Effector memory CD4-positive, alpha-beta T cell (primary cell): ENCODE measurements at regions not wholly inside any gene's neighbourhood (a gene's known extent, or its start where the extent isn't known, plus 50 kb on each side); places are given as distances from the start of the nearest gene placed in this dataset.

Experiments
- DNase-seq, 3 donors: peaks; one replicate each; pipeline ENCODE4 v3.0.0-alpha.2; 2020
- H3K27ac ChIP-seq: 2 replicates; pipeline ENCODE4 v1.7.0; 2013; ENCODE audit warnings: mild to moderate bottlenecking, low read length, moderate library complexity; ENCODE audit not compliant: insufficient read depth, poor library complexity, severe bottlenecking
- H3K27me3 ChIP-seq: replicated peaks from 2 replicates; pipeline ENCODE4 v1.7.0; 2013; ENCODE audit warnings: mild to moderate bottlenecking, low read length; ENCODE audit not compliant: insufficient read depth, control insufficient read depth, poor library complexity, severe bottlenecking
- H3K36me3 ChIP-seq: 2 replicates; pipeline ENCODE4 v1.7.0; 2013; ENCODE audit warnings: mild to moderate bottlenecking, low read length, moderate library complexity; ENCODE audit not compliant: control insufficient read depth, insufficient read depth
- H3K4me1 ChIP-seq: 2 replicates; pipeline ENCODE4 v1.7.0; 2013; ENCODE audit warnings: low read length, mild to moderate bottlenecking; ENCODE audit not compliant: control insufficient read depth, insufficient read depth, poor library complexity, severe bottlenecking
- H3K4me3 ChIP-seq: 2 replicates; pipeline ENCODE4 v1.7.0; 2013; ENCODE audit warnings: low read length, low read depth, mild to moderate bottlenecking; ENCODE audit not compliant: insufficient read depth, poor library complexity, severe bottlenecking
- H3K9me3 ChIP-seq: 2 replicates; pipeline ENCODE4 v1.7.0; 2013; ENCODE audit warnings: mild to moderate bottlenecking, low read length, moderate library complexity; ENCODE audit not compliant: control insufficient read depth

GRCh38 chr10:34001087-34001580 is 666.7 kb upstream of the NRP1 start:
- H3K27ac ChIP-seq = no peak overlapping the region

GRCh38 chr10:33993917-33994316 is 659.5 kb upstream of the NRP1 start:
- no peaks in the 10 kb centered on the region for H3K36me3 ChIP-seq
- no peak for DNase-seq
- no peaks in the 10 kb centered on the region for H3K27me3 ChIP-seq

More at GRCh38 chr10:34001087-34001580, 666.7 kb upstream of the NRP1 start:
- no peak for DNase-seq
- Histone ChIP-seq H3K4me1 (no peaks in the 10 kb centered on the region), H3K9me3 (no peaks in the 10 kb centered on the region), H3K4me3 (no peak overlapping the region), H3K36me3 (no peaks in the 10 kb centered on the region), H3K27me3 (no peaks in the 10 kb centered on the region)

GRCh38 chr10:33991924-33992323 is 657.5 kb upstream of the NRP1 start:
- no peak overlapping the region for H3K4me3 ChIP-seq
- H3K27ac ChIP-seq = no peak overlapping the region
- H3K27me3 ChIP-seq = no peaks in the 10 kb centered on the region
- no peaks in the 10 kb centered on the region for H3K9me3 ChIP-seq
- no peaks in the 10 kb centered on the region for H3K36me3 ChIP-seq
- DNase-seq = no peak
- no peaks in the 10 kb centered on the region for H3K4me1 ChIP-seq

More at GRCh38 chr10:33993917-33994316, 659.5 kb upstream of the NRP1 start:
- H3K4me1 ChIP-seq = no peaks in the 10 kb centered on the region
- H3K9me3 ChIP-seq = no peaks in the 10 kb centered on the region
- no peak overlapping the region for H3K27ac ChIP-seq
- H3K4me3 ChIP-seq = no peak overlapping the region

- H3K9me3 ChIP-seq = no peaks in the 10 kb centered on the region
- DNase-seq = no peak
- no peak overlapping the region for H3K4me3 ChIP-seq
- no peaks in the 10 kb centered on the region for H3K27me3 ChIP-seq
- no peaks in the 10 kb centered on the region for H3K36me3 ChIP-seq
- H3K4me1 ChIP-seq = no peaks in the 10 kb centered on the region
- H3K27ac ChIP-seq = no peak overlapping the region
Measured at GRCh38 chr10:33986515-33986914, 652.0 kb upstream of the NRP1 start.

- Histone ChIP-seq H3K27ac (no peak overlapping the region), H3K4me1 (no peaks in the 10 kb centered on the region), H3K9me3 (no peaks in the 10 kb centered on the region), H3K4me3 (no peak overlapping the region), H3K36me3 (no peaks in the 10 kb centered on the region), H3K27me3 (no peaks in the 10 kb centered on the region)
- no peak for DNase-seq
Measured at GRCh38 chr10:33986016-33986415, 651.5 kb upstream of the NRP1 start.

GRCh38 chr10:33982995-33983394 is 648.5 kb upstream of the NRP1 start:
- Histone ChIP-seq H3K4me3 (no peak overlapping the region), H3K4me1 (no peaks in the 10 kb centered on the region), H3K36me3 (no peaks in the 10 kb centered on the region), H3K27ac (no peak overlapping the region), H3K9me3 (no peaks in the 10 kb centered on the region), H3K27me3 (no peaks in the 10 kb centered on the region)
- DNase-seq = no peak

- Histone ChIP-seq H3K4me3 (no peak overlapping the region), H3K27me3 (no peaks in the 10 kb centered on the region), H3K36me3 (no peaks in the 10 kb centered on the region), H3K27ac (no peak overlapping the region), H3K9me3 (no peaks in the 10 kb centered on the region), H3K4me1 (no peaks in the 10 kb centered on the region)
- DNase-seq = no peak
Measured at GRCh38 chr10:33981301-33981700, 646.8 kb upstream of the NRP1 start.

GRCh38 chr10:33979195-33979594 is 644.7 kb upstream of the NRP1 start:
- Histone ChIP-seq H3K27me3 (no peaks in the 10 kb centered on the region), H3K27ac (no peak overlapping the region), H3K4me1 (no peaks in the 10 kb centered on the region), H3K9me3 (no peaks in the 10 kb centered on the region), H3K36me3 (no peaks in the 10 kb centered on the region), H3K4me3 (no peak overlapping the region)
- no peak for DNase-seq

GRCh38 chr10:33975481-33975880 is 641.0 kb upstream of the NRP1 start:
- H3K27ac ChIP-seq = no peak overlapping the region
- H3K27me3 ChIP-seq = no peaks in the 10 kb centered on the region
- no peaks in the 10 kb centered on the region for H3K4me1 ChIP-seq
- no peaks in the 10 kb centered on the region for H3K9me3 ChIP-seq
- no peaks in the 10 kb centered on the region for H3K36me3 ChIP-seq
- no peak overlapping the region for H3K4me3 ChIP-seq
- DNase-seq = no peak

- H3K4me1 ChIP-seq = no peaks in the 10 kb centered on the region
- no peak for DNase-seq
Measured at GRCh38 chr10:33974976-33975478, 640.6 kb upstream of the NRP1 start.

More at GRCh38 chr10:33974976-33975478, 640.6 kb upstream of the NRP1 start:
- Histone ChIP-seq H3K4me3 (no peak overlapping the region), H3K27ac (no peak overlapping the region), H3K9me3 (no peaks in the 10 kb centered on the region), H3K36me3 (no peaks in the 10 kb centered on the region), H3K27me3 (no peaks in the 10 kb centered on the region)
